ENCODE measurements at regions not wholly inside any gene's neighbourhood (a gene's known extent, or its start where the extent isn't known, plus 50 kb on each side); places are given as distances from the start of the nearest gene placed in this dataset.

- intact Hi-C loops (cut with DNase I), result no loop called here
- ATAC-seq (no peak), DNase-seq (no peak)
Observed at GRCh38 chr3:182617500-182617899, 175.8 kb upstream of the ATP11B start.

GRCh38 chr3:182618085-182618732, 175.1 kb upstream of the ATP11B start:
- no peak for DNase-seq

GRCh38 chr3:182618981-182619591, 174.2 kb upstream of the ATP11B start:
- intact Hi-C loops (cut with DNase I), result no loop called here
- no peak for ATAC-seq
- DNase-seq, result no peak

More at GRCh38 chr3:182618085-182618732, 175.1 kb upstream of the ATP11B start:
- no peak for ATAC-seq
- intact Hi-C loops (cut with DNase I), result no loop called here

- DNase-seq (no peak), ATAC-seq (no peak)
- intact Hi-C loops (cut with DNase I), result no loop called here
Observed at GRCh38 chr3:182620723-182621434, 172.4 kb upstream of the ATP11B start.

GRCh38 chr3:182621435-182622240, 171.7 kb upstream of the ATP11B start:
- ATAC-seq (no peak), DNase-seq (no peak)
- intact Hi-C loops (cut with DNase I), result no loop called here

- DNase-seq (no peak), ATAC-seq (no peak)
- intact Hi-C loops (cut with DNase I), result no loop called here
Observed at GRCh38 chr3:182622241-182622545, 171.1 kb upstream of the ATP11B start.

- no peak for DNase-seq
- intact Hi-C loops (cut with DNase I), result no loop called here
- ATAC-seq, result no peak
Observed at GRCh38 chr3:182626484-182627467, 166.5 kb upstream of the ATP11B start.

- DNase-seq, result no peak
- no peak for ATAC-seq
- intact Hi-C loops (cut with DNase I), result no loop called here
Observed at GRCh38 chr3:182628531-182628930, 164.8 kb upstream of the ATP11B start.

GRCh38 chr3:182629521-182629920, 163.8 kb upstream of the ATP11B start:
- intact Hi-C loops (cut with DNase I), result no loop called here
- DNase-seq, result no peak

GRCh38 chr3:182631183-182632076, 161.9 kb upstream of the ATP11B start:
- no peak for DNase-seq
- no peak for ATAC-seq
- intact Hi-C loops (cut with DNase I), result no loop called here

More at GRCh38 chr3:182629521-182629920, 163.8 kb upstream of the ATP11B start:
- no peak for ATAC-seq

- no peak for ATAC-seq
- DNase-seq, result no peak
- intact Hi-C loops (cut with DNase I), result no loop called here
Observed at GRCh38 chr3:182632077-182632393, 161.3 kb upstream of the ATP11B start.

- DNase-seq (no peak), ATAC-seq (no peak)
- intact Hi-C loops (cut with DNase I), result no loop called here
Observed at GRCh38 chr3:182633186-182633585, 160.1 kb upstream of the ATP11B start.

GRCh38 chr3:182636646-182637045, 156.7 kb upstream of the ATP11B start:
- ATAC-seq, result no peak
- intact Hi-C loops (cut with DNase I), result no loop called here
- DNase-seq, result no peak

- ATAC-seq (no peak), DNase-seq (no peak)
- intact Hi-C loops (cut with DNase I), result no loop called here
Observed at GRCh38 chr3:182637350-182638110, 155.8 kb upstream of the ATP11B start.

- intact Hi-C loops (cut with DNase I), result no loop called here
- ATAC-seq, result no peak
- DNase-seq, result no peak
Observed at GRCh38 chr3:182644013-182644412, 149.3 kb upstream of the ATP11B start.

GRCh38 chr3:182644790-182645433, 148.4 kb upstream of the ATP11B start:
- no peak for DNase-seq
- intact Hi-C loops (cut with DNase I), result no loop called here
- ATAC-seq, result no peak
